Osteocyte (in vitro differentiated cells): ENCODE measurements at regions not wholly inside any gene's neighbourhood (a gene's known extent, or its start where the extent isn't known, plus 50 kb on each side); places are given as distances from the start of the nearest gene placed in this dataset.
A peak's percentile ranks its signal among the peaks of the same experiment; 100 is the strongest.

Source experiments
- DNase-seq: peaks from one replicate; pipeline ENCODE4 v3.0.0; 2021; ENCODE audit warnings: mixed read lengths; ENCODE audit not compliant: unreplicated experiment; ENCODE audit errors: extremely low spot score
- H3K27ac Mint-ChIP-seq: one replicate; pipeline ENCODE4 v1.8.0; 2021; ENCODE audit warnings: mild to moderate bottlenecking, mixed read lengths; ENCODE audit not compliant: unreplicated experiment
- H3K27me3 Mint-ChIP-seq: one replicate; pipeline ENCODE4 v1.8.0; 2021; ENCODE audit warnings: mixed read lengths; ENCODE audit not compliant: unreplicated experiment
- H3K36me3 Mint-ChIP-seq: one replicate; pipeline ENCODE4 v1.8.0; 2021; ENCODE audit warnings: mixed read lengths; ENCODE audit not compliant: unreplicated experiment
- H3K4me1 Mint-ChIP-seq: one replicate; pipeline ENCODE4 v1.8.0; 2021; ENCODE audit warnings: mixed read lengths; ENCODE audit not compliant: unreplicated experiment
- H3K4me3 Mint-ChIP-seq: one replicate; pipeline ENCODE4 v1.8.0; 2021; ENCODE audit warnings: mild to moderate bottlenecking, moderate library complexity, mixed read lengths; ENCODE audit not compliant: unreplicated experiment
- H3K9me3 Mint-ChIP-seq: one replicate; pipeline ENCODE4 v1.8.0; 2021; ENCODE audit warnings: mixed read lengths; ENCODE audit not compliant: unreplicated experiment
- TF ChIP-seq, protein P1 (sequence below): fragments of 200-600 bp; sonication (generic); IDR thresholded peaks from 2 replicates; pipeline ENCODE4 v1.5.0; 2021; ENCODE audit warnings: antibody characterized with exemption, mild to moderate bottlenecking, moderate library complexity

DNA sequence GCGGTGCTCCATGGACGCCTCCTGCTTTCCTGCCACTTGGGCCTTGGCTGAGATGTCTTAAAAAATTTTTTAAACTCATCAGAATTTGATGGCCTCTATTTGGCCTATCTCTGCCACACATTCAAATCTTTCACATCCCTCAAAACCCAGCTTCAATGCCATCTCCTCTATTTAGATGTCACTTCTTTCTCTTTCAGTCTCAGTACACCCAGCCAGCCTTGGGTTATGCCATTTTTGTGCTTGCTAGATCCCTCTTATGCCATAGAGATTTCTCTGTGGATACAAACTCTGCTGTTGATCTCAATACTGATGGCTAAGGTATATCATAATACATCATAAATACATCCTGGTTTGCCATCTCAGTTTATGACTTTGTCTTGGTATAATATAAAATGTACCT is 222.3 kb upstream of the TPRG1 start:
- H3K27ac Mint-ChIP-seq = peak overlapping the region; percentile 86
- H3K4me3 Mint-ChIP-seq = no peak overlapping the region
- no peaks in the 10 kb centered on the region for H3K27me3 Mint-ChIP-seq
- H3K36me3 Mint-ChIP-seq = no peaks in the 10 kb centered on the region
- no peaks in the 10 kb centered on the region for H3K9me3 Mint-ChIP-seq
- H3K4me1 Mint-ChIP-seq = peaks cover 57% of the 10 kb centered on the region
- no peak for DNase-seq
- TF ChIP-seq, protein P1, sequence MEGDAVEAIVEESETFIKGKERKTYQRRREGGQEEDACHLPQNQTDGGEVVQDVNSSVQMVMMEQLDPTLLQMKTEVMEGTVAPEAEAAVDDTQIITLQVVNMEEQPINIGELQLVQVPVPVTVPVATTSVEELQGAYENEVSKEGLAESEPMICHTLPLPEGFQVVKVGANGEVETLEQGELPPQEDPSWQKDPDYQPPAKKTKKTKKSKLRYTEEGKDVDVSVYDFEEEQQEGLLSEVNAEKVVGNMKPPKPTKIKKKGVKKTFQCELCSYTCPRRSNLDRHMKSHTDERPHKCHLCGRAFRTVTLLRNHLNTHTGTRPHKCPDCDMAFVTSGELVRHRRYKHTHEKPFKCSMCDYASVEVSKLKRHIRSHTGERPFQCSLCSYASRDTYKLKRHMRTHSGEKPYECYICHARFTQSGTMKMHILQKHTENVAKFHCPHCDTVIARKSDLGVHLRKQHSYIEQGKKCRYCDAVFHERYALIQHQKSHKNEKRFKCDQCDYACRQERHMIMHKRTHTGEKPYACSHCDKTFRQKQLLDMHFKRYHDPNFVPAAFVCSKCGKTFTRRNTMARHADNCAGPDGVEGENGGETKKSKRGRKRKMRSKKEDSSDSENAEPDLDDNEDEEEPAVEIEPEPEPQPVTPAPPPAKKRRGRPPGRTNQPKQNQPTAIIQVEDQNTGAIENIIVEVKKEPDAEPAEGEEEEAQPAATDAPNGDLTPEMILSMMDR = no peak

GRCh38 chr3:188949996-188950395 is 221.8 kb upstream of the TPRG1 start:
- no peak for DNase-seq
- H3K9me3 Mint-ChIP-seq = no peaks in the 10 kb centered on the region
- TF ChIP-seq, protein P1 = no peak
- no peak overlapping the region for H3K4me3 Mint-ChIP-seq
- peak overlapping the region; percentile 86 for H3K27ac Mint-ChIP-seq
- H3K27me3 Mint-ChIP-seq = no peaks in the 10 kb centered on the region
- H3K36me3 Mint-ChIP-seq = no peaks in the 10 kb centered on the region
- H3K4me1 Mint-ChIP-seq = peaks cover 59% of the 10 kb centered on the region

GRCh38 chr3:188950832-188951489 is 220.8 kb upstream of the TPRG1 start:
- no peak for DNase-seq
- H3K27me3 Mint-ChIP-seq = no peaks in the 10 kb centered on the region
- peak overlapping the region; percentile 86 for H3K27ac Mint-ChIP-seq
- H3K36me3 Mint-ChIP-seq = no peaks in the 10 kb centered on the region
- no peaks in the 10 kb centered on the region for H3K9me3 Mint-ChIP-seq
- H3K4me3 Mint-ChIP-seq = no peak overlapping the region
- peaks cover 61% of the 10 kb centered on the region for H3K4me1 Mint-ChIP-seq
- TF ChIP-seq, protein P1 = no peak

DNA sequence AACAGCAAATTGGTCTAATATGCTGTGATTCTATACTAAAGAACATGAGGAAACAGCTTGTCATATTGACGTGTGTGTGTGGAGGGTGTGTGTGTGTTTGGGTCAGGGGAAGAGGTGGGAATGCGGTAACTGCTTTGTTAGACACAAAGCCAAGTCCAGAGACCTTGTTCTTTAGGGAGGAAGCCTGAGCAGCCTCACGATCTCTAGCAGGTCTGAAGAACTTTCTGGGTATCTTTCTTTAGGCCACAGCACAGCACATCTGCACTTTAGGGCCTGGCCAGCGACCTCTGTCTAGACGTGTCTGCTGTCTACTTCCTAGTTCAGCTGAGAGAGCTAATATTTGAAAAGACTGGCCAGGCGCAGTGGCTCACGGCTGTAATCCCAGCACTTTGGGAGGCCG is 220.0 kb upstream of the TPRG1 start:
- Mint-ChIP-seq H3K4me1 (peaks cover 61% of the 10 kb centered on the region), H3K36me3 (no peaks in the 10 kb centered on the region), H3K27ac (peak overlapping the region; percentile 86), H3K4me3 (no peak overlapping the region), H3K9me3 (no peaks in the 10 kb centered on the region), H3K27me3 (no peaks in the 10 kb centered on the region)
- no peak for DNase-seq
- TF ChIP-seq, protein P1 = no peak

DNA sequence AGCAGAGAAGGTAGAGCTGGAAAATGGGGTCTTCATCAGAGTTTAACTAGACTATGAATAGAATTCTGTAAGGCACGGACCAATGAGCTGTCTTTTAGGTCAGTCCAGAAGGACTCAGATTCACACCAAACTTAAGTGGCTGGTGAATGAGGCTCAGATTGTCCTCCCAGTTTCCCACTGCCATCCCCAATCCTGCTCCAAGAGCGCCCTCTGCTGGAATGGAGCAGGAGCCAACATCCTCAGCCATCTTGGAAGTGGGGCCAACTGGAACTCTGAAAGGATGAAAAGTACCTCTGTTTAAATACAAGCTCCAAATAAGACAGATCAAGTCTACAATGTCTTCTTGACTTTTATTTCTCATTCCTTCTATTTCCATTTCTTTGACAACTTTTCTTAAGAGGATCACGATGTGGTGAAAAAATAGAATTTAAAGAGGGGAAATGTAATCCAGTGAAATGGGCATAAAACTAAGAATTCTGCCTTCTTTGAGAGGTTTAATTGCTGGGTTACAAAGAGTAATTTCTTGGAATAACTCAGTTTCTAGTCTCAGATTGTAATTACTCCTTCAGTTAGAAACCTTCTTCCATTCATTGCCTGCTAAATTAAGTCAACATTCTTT is 217.1 kb upstream of the TPRG1 start:
- Mint-ChIP-seq H3K27me3 (no peaks in the 10 kb centered on the region), H3K4me3 (no peak overlapping the region)
- peak; percentile 94 for DNase-seq

More for the DNA sequence above, 217.1 kb upstream of the TPRG1 start:
- H3K4me1 Mint-ChIP-seq = peaks cover 34% of the 10 kb centered on the region
- H3K9me3 Mint-ChIP-seq = no peaks in the 10 kb centered on the region
- no peak overlapping the region for H3K27ac Mint-ChIP-seq
- TF ChIP-seq, protein P1 = peak; percentile 98
- H3K36me3 Mint-ChIP-seq = no peaks in the 10 kb centered on the region
